ENCODE measurements at regions not wholly inside any gene's neighbourhood (a gene's known extent, or its start where the extent isn't known, plus 50 kb on each side); places are given as distances from the start of the nearest gene placed in this dataset.

DNA sequence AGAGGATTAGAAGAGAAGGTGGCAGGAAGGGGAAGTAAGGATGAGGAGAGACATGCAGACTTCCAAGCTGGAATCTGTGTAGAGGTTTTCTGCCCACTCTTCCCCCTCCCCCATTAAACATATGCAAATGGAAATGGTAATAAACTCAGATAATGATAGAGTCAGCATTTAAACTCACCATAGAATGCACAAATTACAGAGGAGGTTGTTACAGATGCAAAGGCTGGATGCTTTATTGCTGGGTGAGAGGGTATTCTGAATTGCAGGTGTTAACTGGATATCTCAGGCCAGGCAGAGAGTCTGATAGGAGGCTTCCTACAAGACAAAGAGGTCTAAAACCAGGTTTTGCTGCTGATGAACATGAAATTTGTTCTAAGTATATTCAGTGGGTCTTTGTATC lies 372.5 kb downstream of the SEC16B start:
- TF ChIP-seq, protein P1, sequence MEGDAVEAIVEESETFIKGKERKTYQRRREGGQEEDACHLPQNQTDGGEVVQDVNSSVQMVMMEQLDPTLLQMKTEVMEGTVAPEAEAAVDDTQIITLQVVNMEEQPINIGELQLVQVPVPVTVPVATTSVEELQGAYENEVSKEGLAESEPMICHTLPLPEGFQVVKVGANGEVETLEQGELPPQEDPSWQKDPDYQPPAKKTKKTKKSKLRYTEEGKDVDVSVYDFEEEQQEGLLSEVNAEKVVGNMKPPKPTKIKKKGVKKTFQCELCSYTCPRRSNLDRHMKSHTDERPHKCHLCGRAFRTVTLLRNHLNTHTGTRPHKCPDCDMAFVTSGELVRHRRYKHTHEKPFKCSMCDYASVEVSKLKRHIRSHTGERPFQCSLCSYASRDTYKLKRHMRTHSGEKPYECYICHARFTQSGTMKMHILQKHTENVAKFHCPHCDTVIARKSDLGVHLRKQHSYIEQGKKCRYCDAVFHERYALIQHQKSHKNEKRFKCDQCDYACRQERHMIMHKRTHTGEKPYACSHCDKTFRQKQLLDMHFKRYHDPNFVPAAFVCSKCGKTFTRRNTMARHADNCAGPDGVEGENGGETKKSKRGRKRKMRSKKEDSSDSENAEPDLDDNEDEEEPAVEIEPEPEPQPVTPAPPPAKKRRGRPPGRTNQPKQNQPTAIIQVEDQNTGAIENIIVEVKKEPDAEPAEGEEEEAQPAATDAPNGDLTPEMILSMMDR (IDR thresholded peaks at IDR 0.05), result no peak
- TF ChIP-seq POLR2A (IDR thresholded peaks at IDR 0.05), result no peak
